ENCODE measurements at regions not wholly inside any gene's neighbourhood (a gene's known extent, or its start where the extent isn't known, plus 50 kb on each side); places are given as distances from the start of the nearest gene placed in this dataset.
"Not testable (repeated sequence)": the region's sequence is repeated elsewhere in the genome, so short reads cannot be mapped to it uniquely, and the experiment has no call there.

DNA sequence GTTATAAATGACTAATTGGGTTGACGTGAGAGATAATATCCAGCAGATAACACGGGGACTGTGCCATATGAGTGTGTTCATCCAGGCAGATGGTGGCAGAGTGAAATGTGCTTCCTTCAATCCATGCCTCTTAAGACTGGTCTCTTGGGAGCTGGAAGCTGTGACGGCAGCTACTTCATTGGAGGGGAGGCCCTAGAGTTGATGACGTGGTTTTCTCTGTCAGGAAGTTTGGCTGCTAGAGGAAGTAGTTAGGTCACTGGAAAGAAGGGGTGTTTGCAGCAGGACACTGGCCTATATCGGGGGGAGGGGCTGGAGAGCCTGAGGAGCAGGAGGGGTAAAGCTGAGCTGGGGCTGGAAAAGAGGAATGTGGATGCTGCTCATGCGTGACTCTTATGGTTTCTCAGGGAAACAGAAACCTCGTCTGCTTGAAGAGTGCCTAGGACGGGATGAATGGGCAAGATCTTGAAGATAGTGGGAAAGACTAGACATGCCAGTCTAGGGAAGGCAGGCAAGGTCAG is 3051.6 kb downstream of the RPIA start:
- intact Hi-C loops (cut with DNase I; ENCODE audit: low total_unique reads); H3K4me3 ChIP-seq (ENCODE audit: low read depth, poor library complexity, severe bottlenecking); DNase-seq (ENCODE audit: low spot score in 2 of 2): not testable (repeated sequence)
- WGBS, 2 donors = 69 to 70% methylated on average over 8 of the region's 8 CpGs

DNA sequence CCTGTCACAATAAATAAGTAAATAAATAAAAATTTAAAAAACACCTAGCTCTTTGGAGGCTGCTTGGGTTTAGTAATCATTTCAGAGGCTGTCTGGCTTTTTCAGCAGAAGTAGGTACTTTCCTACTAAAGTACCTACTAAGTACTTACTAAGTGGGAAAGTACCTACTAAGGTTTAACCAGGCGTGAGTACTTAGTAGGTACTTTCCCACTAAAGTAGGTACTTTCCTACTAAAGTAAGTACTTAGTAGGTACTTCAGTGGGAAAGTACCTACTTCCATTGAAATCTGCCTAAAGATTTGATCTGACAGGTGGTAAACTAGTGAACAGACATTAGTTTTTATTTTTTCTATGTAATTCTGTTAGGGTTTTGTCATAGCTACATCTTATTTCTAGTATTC is 3052.4 kb downstream of the RPIA start:
- DNase-seq (ENCODE audit: low spot score in 2 of 2); intact Hi-C loops (cut with DNase I; ENCODE audit: low total_unique reads); H3K4me3 ChIP-seq (ENCODE audit: low read depth, poor library complexity, severe bottlenecking): not testable (repeated sequence)
- WGBS, 2 donors = 65 to 68% methylated on average over 1 of the region's 1 CpG

DNA sequence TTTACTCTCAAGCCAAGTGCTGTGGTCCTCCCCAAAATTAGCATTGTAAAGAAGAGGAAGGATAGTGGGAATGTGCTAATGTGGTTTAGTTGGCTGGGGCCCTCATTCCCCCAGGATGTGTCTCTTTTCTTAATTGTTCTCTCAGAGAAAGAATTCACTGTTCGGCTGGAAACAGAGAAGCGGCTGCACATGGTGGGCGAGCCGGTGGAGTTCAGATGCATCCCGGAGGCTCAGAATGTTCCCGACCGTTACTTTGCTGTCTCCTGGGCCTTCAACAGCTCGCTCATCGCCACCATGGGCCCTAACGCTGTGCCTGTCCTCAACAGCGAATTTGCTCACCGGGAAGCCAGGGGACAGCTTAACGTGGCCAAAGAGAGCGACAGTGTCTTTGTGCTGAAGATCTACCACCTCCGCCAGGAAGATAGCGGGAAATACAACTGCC is 3053.2 kb downstream of the RPIA start:
- 46 to 71% methylated on average over 13 to 16 of the region's 16 CpGs for WGBS, 2 donors
- intact Hi-C loops (cut with DNase I; ENCODE audit: low total_unique reads); DNase-seq (ENCODE audit: low spot score in 2 of 2): not testable (repeated sequence)

DNA sequence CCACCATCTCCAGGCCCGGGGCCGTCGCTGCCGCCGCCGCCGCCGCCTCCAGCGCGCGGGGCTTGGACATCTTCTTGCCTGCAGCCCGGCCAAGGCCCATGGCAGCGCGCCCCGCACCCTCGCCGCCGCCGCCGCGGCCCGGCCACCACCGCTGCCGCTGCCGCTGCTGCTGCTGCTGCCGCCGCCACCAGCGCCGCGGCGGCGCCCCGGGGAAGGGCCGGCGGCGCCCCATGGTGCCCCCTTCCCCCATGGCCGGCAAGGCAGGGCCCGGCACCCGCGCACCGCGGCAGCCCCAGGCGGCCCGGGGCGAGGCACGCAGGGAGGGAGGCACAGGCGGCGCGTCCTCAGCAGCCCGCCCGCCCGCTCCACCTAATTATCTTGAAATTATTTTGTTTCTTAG is 3057.4 kb downstream of the RPIA start:
- intact Hi-C loops (cut with DNase I; ENCODE audit: low total_unique reads) = no loop called here
- TF ChIP-seq, protein P1, sequence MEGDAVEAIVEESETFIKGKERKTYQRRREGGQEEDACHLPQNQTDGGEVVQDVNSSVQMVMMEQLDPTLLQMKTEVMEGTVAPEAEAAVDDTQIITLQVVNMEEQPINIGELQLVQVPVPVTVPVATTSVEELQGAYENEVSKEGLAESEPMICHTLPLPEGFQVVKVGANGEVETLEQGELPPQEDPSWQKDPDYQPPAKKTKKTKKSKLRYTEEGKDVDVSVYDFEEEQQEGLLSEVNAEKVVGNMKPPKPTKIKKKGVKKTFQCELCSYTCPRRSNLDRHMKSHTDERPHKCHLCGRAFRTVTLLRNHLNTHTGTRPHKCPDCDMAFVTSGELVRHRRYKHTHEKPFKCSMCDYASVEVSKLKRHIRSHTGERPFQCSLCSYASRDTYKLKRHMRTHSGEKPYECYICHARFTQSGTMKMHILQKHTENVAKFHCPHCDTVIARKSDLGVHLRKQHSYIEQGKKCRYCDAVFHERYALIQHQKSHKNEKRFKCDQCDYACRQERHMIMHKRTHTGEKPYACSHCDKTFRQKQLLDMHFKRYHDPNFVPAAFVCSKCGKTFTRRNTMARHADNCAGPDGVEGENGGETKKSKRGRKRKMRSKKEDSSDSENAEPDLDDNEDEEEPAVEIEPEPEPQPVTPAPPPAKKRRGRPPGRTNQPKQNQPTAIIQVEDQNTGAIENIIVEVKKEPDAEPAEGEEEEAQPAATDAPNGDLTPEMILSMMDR (IDR thresholded peaks at IDR 0.05) = no peak
- no peak for TF ChIP-seq POLR2A (IDR thresholded peaks at IDR 0.05)
- no peak overlapping the region for H3K4me3 ChIP-seq (ENCODE audit: low read depth, poor library complexity, severe bottlenecking)
- DNase-seq (ENCODE audit: low spot score in 2 of 2) = no peak
- WGBS, 2 donors = 23 to 44% methylated on average over 28 to 37 of the region's 52 CpGs

More for the DNA sequence above, 3053.2 kb downstream of the RPIA start:
- not testable (repeated sequence) for H3K4me3 ChIP-seq (ENCODE audit: low read depth, poor library complexity, severe bottlenecking)

DNA sequence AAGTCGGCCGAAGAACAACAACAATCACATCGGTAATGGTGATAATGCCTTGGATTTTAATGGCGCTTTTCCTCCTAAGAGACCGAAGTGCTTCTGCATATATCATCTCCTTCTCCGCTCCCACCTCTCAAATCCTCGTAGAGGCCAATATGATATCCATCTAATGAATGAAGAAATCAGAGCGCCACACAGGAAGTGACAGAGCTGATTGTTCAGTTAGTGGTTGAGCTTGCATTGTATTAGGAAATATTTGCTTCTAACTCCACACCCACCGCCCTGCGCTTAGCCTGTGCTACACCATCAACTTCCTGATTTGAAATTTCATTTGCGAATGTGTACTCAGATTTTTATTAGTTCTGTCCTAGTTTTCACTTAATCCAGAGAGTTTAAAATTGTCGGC is 3058.2 kb downstream of the RPIA start:
- intact Hi-C loops (cut with DNase I; ENCODE audit: low total_unique reads); DNase-seq (ENCODE audit: low spot score in 2 of 2); H3K4me3 ChIP-seq (ENCODE audit: low read depth, poor library complexity, severe bottlenecking): not testable (repeated sequence)
- 72 to 88% methylated on average over 8 to 9 of the region's 12 CpGs for WGBS, 2 donors

DNA sequence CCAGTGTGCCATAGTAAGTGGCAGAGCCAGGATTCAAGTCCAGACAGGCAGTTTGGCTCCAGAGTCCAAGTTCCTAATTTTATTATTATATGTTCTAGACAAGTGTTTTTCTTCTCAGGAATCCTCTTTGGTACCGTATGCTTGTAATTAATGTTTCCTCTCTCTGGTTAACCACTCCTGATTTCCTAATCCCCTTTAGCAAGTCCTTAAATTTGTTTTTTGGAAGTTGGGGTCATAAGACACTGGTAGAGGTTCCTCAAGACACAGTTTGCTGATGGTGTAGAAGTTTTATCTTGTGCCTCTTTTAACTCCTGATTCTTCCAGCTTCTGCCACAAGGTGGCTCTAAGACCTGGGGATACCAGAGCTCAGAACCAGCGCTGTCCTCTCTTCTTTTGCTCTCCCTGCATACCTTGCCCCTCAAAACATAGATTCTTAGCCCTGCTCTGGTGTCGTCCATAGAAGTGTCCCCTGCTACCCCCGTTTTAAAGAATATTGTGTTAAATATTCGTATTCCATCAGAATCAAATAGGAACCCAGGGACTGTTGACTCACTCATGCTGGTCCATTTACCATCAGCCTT is 3068.0 kb downstream of the RPIA start:
- H3K4me3 ChIP-seq (ENCODE audit: low read depth, poor library complexity, severe bottlenecking); intact Hi-C loops (cut with DNase I; ENCODE audit: low total_unique reads); DNase-seq (ENCODE audit: low spot score in 2 of 2): not testable (repeated sequence)
- WGBS, 2 donors = 14 to 16% methylated on average over 5 of the region's 5 CpGs

DNA sequence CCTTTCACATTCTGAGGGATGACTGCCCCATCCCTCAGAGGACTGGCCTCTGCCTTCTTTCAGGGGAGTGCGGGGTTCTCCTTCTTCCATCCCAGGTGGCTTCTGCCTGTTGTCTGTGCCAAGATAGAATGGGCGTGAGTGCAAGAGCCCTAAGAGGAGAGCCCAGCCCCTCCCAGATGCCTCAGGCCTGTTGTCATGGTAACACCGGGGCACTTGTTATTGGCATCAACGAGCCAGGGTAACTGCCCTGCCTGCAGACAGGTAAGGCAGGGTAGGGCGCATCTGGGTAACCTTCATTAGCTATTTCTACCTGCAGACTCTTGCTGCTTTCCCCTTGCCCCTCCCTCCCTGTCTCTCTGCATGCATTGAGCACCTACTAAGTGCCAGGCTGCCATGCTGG is 3069.2 kb downstream of the RPIA start:
- DNase-seq (ENCODE audit: low spot score in 2 of 2); H3K4me3 ChIP-seq (ENCODE audit: low read depth, poor library complexity, severe bottlenecking); intact Hi-C loops (cut with DNase I; ENCODE audit: low total_unique reads): not testable (repeated sequence)
- WGBS, 2 donors = 47 to 56% methylated on average over 3 to 5 of the region's 5 CpGs

DNA sequence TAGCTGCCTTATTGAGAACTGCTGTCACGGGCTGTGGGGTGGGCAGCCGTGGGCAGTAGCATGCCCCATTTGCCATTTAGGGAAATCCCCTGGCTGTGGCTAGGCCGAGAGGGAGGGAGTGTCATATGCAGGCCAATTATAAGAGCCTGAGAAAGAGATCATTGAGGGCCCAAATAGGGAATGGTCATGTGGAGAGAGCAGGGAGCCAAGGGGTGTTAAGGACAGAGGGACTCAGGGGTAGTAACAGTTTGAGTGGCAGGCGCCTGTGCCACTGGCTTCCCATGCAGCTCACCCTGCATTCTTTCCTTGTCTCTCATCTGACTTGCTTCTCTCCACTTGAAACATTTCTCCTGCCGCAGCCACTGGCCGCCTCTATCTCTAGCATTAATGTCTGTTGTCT is 3070.8 kb downstream of the RPIA start:
- H3K4me3 ChIP-seq (ENCODE audit: low read depth, poor library complexity, severe bottlenecking); intact Hi-C loops (cut with DNase I; ENCODE audit: low total_unique reads); DNase-seq (ENCODE audit: low spot score in 2 of 2): not testable (repeated sequence)
- 100% methylated on average over 3 of the region's 6 CpGs for WGBS, 2 donors

DNA sequence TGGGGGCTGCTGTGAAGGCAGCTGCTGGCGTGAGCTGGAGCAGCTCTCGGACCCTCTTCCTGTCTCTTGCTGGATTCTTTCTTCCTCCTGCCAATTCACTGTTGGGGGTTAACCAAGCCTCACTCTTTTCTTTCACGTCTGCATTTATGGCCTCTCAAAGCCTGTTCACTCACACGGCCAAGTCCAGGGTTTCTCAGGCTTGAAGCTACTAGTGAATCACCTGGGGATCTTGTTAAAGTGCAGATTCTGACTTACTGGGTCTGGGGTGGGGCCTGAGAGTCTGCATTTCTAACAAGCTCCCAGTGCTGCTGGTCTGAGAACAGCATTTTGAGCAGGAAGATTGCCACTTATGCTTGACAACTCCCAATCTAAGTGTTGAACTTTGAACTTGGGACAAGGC is 3072.2 kb downstream of the RPIA start:
- intact Hi-C loops (cut with DNase I; ENCODE audit: low total_unique reads); DNase-seq (ENCODE audit: low spot score in 2 of 2); H3K4me3 ChIP-seq (ENCODE audit: low read depth, poor library complexity, severe bottlenecking): not testable (repeated sequence)
- WGBS, 2 donors = 31 to 51% methylated on average over 4 of the region's 4 CpGs

DNA sequence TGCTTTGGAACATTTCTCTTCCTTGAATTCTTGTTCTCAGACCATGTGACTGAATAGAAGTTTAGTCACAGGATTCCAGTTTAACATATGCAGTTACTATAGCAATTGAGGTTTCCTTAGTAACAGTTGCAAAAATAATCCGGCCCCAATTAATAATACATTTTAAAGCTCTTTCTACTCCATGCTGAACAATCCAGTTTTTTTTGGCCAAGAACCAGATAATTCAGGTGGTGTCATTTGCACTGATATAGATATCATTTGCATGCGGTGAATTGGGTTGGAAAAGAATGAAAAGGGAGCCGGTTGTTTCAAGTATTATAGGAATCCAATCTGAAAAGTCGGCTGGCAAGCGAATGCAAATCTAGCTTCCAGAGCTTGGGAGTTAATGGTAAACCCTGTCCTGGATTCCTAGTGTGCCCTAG is 3073.1 kb downstream of the RPIA start:
- H3K4me3 ChIP-seq (ENCODE audit: low read depth, poor library complexity, severe bottlenecking); intact Hi-C loops (cut with DNase I; ENCODE audit: low total_unique reads); DNase-seq (ENCODE audit: low spot score in 2 of 2): not testable (repeated sequence)
- WGBS, 2 donors = 23 to 38% methylated on average over 5 of the region's 5 CpGs

DNA sequence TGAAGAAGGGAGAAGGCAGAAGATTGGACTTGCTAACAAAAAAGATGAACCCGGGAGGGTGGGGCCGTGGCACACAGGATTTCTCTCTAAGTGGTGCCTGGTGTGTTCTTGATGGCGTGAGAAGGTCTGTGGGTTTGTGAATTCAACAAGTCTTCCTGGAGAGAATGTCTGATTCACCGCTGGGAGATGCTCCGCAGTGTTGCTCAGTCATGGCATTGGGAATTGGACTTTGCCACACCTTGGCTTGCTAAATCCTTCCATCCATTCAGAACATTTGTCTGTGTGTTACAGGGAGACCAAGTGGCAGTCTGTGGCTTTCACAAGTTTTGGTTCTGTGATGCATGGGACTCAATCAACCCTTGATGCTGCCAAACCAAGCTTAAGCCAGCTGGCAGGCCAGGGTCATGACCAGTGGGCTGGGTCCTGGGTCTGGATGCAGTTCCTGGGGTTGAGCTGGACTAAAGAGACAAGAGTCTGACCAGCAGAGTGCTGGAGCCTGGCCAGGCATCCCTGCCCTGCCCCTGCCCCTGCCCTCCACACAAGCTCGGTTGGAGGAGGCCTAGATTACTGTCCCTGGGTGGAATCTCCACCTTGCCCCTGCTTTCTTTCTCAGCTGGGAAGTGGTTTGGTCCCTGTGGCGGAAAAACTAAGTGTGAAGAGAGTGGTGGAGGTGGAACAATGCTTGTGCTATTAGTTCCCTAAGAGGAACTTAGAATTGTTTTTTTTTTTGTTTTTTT is 3073.7 kb downstream of the RPIA start:
- intact Hi-C loops (cut with DNase I; ENCODE audit: low total_unique reads) = not testable (repeated sequence)
- WGBS, 2 donors = 43 to 71% methylated on average over 3 to 4 of the region's 7 CpGs

DNA sequence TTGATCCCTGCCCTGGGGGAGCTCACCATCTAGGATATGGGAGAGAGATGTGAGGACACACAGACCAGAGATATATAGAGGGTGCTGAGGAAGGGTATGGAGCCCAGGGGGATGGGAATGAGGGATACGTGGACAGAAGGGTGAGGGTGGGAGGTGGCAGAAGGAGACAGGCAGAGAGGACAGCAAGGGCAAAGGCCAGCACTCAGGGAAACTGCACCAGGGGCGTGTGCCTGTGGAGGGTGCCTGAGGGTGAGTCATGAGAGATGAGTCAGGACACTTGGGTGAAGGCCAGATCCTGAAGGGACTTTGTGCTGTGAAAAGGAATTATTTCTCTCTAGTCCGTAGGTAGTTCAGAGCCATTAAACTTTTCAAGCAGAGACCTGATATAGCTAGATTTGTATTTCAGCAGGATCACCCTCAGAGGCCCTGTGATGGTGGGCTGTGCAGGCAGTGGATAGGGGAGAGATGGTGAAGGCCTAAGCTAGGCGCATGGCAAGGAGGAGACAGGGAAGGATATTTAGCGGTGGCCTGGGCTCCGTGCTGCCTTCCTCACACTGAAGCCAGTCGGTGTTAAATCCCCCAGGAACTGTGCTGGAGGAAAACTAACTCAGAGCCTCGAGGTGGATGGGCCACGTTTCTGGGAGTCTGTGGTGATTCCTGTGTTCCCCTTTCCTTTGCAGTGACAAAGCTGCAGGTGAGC is 3075.0 kb downstream of the RPIA start:
- 38 to 44% methylated on average over 8 to 9 of the region's 9 CpGs for WGBS, 2 donors
- intact Hi-C loops (cut with DNase I; ENCODE audit: low total_unique reads); H3K4me3 ChIP-seq (ENCODE audit: low read depth, poor library complexity, severe bottlenecking): not testable (repeated sequence)
- DNase-seq (ENCODE audit: low spot score in 2 of 2) = peak in 1 of 2 donors; percentile 62

More for the DNA sequence above, 3073.7 kb downstream of the RPIA start:
- DNase-seq (ENCODE audit: low spot score in 2 of 2); H3K4me3 ChIP-seq (ENCODE audit: low read depth, poor library complexity, severe bottlenecking): not testable (repeated sequence)

DNA sequence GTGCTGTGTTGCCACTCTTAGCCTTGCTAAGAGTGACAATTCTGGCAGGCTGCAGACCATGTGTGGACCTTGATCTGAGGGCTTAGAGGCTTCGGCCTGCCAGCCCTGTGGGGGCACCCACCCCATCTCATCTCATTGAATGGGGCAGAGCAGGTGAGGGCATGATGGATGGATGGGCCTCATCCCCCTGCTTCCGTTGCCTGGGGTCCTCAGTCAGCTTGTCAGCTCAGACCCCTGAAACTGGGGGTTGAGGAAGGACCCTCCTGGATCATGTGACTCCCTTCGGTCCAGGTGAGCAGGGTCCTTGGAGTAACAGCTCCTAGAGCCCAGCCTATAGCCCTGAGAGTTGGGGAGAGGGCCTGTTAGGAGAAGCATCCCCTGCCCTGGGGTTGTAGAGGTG is 3076.8 kb downstream of the RPIA start:
- intact Hi-C loops (cut with DNase I; ENCODE audit: low total_unique reads); DNase-seq (ENCODE audit: low spot score in 2 of 2); H3K4me3 ChIP-seq (ENCODE audit: low read depth, poor library complexity, severe bottlenecking): not testable (repeated sequence)
- 78 to 91% methylated on average over 2 to 3 of the region's 3 CpGs for WGBS, 2 donors

DNA sequence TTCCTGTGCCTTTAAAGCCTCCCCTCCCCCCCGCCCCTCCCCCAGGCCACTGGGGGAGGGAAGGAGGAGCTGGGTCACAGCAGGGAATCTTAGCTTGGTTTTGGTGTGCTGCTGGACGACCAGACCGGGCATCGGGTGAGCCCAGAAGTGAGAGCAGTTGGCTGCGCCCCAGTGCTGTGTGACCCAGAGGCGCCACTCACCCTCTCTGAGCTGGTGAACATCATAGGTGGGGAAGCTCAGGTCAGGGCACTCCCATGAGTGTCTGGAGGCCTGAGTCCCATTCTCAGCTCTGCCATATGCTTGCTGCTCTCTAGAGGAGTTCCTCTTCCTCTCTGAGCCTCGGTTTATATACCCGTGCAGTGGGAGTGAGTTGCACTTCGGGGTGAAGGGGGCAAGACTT is 3077.5 kb downstream of the RPIA start:
- intact Hi-C loops (cut with DNase I; ENCODE audit: low total_unique reads); H3K4me3 ChIP-seq (ENCODE audit: low read depth, poor library complexity, severe bottlenecking); DNase-seq (ENCODE audit: low spot score in 2 of 2): not testable (repeated sequence)
- 70 to 76% methylated on average over 8 of the region's 9 CpGs for WGBS, 2 donors
